Activated naive CD4-positive, alpha-beta T cell (primary cell): ENCODE measurements at regions not wholly inside any gene's neighbourhood (a gene's known extent, or its start where the extent isn't known, plus 50 kb on each side); places are given as distances from the start of the nearest gene placed in this dataset.

Experiments
- DNase-seq, 4 experiments: peaks; one replicate each; lab custom pipeline; 2025; lab: John Stamatoyannopoulos, UW

- DNase-seq: no peak
These were observed 86.1 kb upstream of the CD83 start for GRCh38 chr6:14031516-14031915.

- no peak for DNase-seq
These were observed 82.3 kb upstream of the CD83 start for GRCh38 chr6:14035071-14035847.

GRCh38 chr6:14035874-14036273 is 81.7 kb upstream of the CD83 start:
- DNase-seq: no peak

GRCh38 chr6:14036911-14037310 is 80.7 kb upstream of the CD83 start:
- DNase-seq: no peak

- no peak for DNase-seq
These were observed 79.9 kb upstream of the CD83 start for GRCh38 chr6:14037402-14038277.

GRCh38 chr6:14038467-14039437 is 78.8 kb upstream of the CD83 start:
- DNase-seq: no peak

- no peak for DNase-seq
These were observed 77.5 kb upstream of the CD83 start for GRCh38 chr6:14040042-14040441.

GRCh38 chr6:14046476-14047068 is 71.0 kb upstream of the CD83 start:
- peak in 3 of 4 experiments; percentile 2 to 9 (median 5) for DNase-seq

- no peak for DNase-seq
These were observed 70.3 kb upstream of the CD83 start for GRCh38 chr6:14047151-14047740.

GRCh38 chr6:14048837-14049236 is 68.7 kb upstream of the CD83 start:
- DNase-seq: no peak

- no peak for DNase-seq
These were observed 66.2 kb upstream of the CD83 start for GRCh38 chr6:14051355-14051754.

- no peak for DNase-seq
These were observed 63.8 kb upstream of the CD83 start for GRCh38 chr6:14053811-14054210.

- no peak for DNase-seq
These were observed 62.0 kb upstream of the CD83 start for GRCh38 chr6:14055541-14055940.

- DNase-seq: no peak
These were observed 59.4 kb upstream of the CD83 start for GRCh38 chr6:14058029-14058695.

- DNase-seq: no peak
These were observed 58.8 kb upstream of the CD83 start for GRCh38 chr6:14058735-14059134.

- DNase-seq: no peak
These were observed 57.7 kb upstream of the CD83 start for GRCh38 chr6:14059791-14060436.

- no peak for DNase-seq
These were observed 56.6 kb upstream of the CD83 start for GRCh38 chr6:14060971-14061370.

- DNase-seq: no peak
These were observed 55.9 kb upstream of the CD83 start for GRCh38 chr6:14061643-14062042.

GRCh38 chr6:14062345-14063029 is 55.1 kb upstream of the CD83 start:
- no peak for DNase-seq

- no peak for DNase-seq
These were observed 53.8 kb upstream of the CD83 start for GRCh38 chr6:14063756-14064155.
